Aorta (tissue), 5 donors: ENCODE measurements at regions not wholly inside any gene's neighbourhood (a gene's known extent, or its start where the extent isn't known, plus 50 kb on each side); places are given as distances from the start of the nearest gene placed in this dataset.

Source experiments
- ATAC-seq: fragments of 200-7000 bp; cut with Tn5 transposase; one replicate; pipeline ENCODE4 v1.9.1; 2022; ENCODE audit warnings: moderate library complexity; ENCODE audit not compliant: low FRiP score
- DNase-seq, 2 donors: peaks; one replicate each; pipeline ENCODE4 v3.0.0-alpha.2; 2020
- H3K27ac ChIP-seq, 2 donors: one replicate each; pipeline ENCODE4 v1.5.1; 2013; ENCODE audit warnings: low read length in 2 of 2, mild to moderate bottlenecking in 2 of 2, moderate library complexity in 2 of 2, control low read depth in 1 of 2, inconsistent platforms in 1 of 2, low read depth in 1 of 2
- H3K27me3 ChIP-seq, 2 donors: one replicate each; pipeline ENCODE4 v1.6.1; 2013; ENCODE audit warnings: control low read depth in 1 of 2, low read length in 1 of 2, mild to moderate bottlenecking in 1 of 2, moderate library complexity in 1 of 2; ENCODE audit not compliant: insufficient read depth in 2 of 2, control insufficient read depth in 1 of 2
- H3K36me3 ChIP-seq, 2 donors: one replicate each; pipeline ENCODE4 v1.6.1; 2013; ENCODE audit warnings: control low read depth in 1 of 2, low read length in 1 of 2, mild to moderate bottlenecking in 1 of 2; ENCODE audit not compliant: insufficient read depth in 2 of 2, control insufficient read depth in 1 of 2
- H3K4me1 ChIP-seq, 2 donors: one replicate each; pipeline ENCODE4 v1.6.1; 2013; ENCODE audit warnings: low read length in 2 of 2, control low read depth in 1 of 2, mild to moderate bottlenecking in 1 of 2, moderate library complexity in 1 of 2; ENCODE audit not compliant: insufficient read depth in 2 of 2, control insufficient read depth in 1 of 2
- H3K4me3 ChIP-seq, 2 donors: one replicate each; pipeline ENCODE4 v1.5.1; 2013; ENCODE audit warnings: low read length in 2 of 2, control low read depth in 1 of 2, mild to moderate bottlenecking in 1 of 2
- H3K9me3 ChIP-seq: one replicate; pipeline ENCODE4 v1.6.1; 2013; ENCODE audit warnings: mild to moderate bottlenecking, low read length; ENCODE audit not compliant: control insufficient read depth
- WGBS, 2 donors: extraction: QIAGEN DNeasy Blood & Tissue Kit; methylation state at CpG; one replicate each; pipeline ENCODE4 v1.1.7; 2013; 5-methylcytosine and 5-hydroxymethylcytosine counted together
- intact Hi-C, 2 donors: fragments of 100-400 bp; cut with DNase I; formaldehyde crosslinking; loops; one replicate each; pipeline versions ENCODE4 v1.14.2 to v1.15.0; 2022
- donor health status: healthy with polysubstance abuse.
- donor health status: Bipolar disorder and iron deficiency.
- donor health status: DM: no; HTN: no; CAD: no.
- donor health status: DM: no; HTN: no; CAD: no.
- donor health status: DM: yes; HTN: yes; CAD: no.

DNA sequence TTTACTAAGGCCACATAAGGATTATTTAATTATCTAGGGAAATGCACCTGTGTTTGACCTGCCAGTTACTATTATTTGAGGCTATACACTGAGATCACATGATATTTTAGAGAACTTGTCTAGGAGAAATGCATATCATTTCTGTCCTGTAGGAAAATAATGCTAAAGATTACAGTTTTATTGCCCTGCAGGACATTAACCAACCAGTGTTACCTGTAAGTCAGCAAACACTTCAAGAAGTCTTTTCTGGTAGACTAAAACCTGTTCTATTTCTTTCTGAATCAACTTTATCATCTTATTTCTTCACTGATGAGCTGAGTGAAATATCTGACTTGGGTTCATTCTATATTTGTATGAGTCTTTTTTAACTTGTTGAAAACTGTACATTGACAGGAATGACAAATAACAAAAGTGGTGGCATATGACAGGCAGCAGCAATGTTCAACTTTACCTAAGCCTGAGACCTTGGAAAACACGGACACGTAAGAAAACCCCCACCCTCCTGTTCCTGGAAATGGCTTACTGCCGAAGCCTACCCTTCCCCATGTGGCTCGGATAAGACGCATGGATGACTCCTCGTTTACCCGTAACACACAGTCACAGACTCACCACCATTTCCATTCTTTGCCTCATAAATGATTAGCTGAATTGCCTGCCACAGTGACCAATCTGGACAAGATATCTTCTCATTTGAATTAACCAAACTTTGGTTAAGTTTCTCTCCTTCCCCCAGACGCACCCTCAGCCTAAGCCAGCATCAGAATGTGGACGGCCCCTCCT lies 118.0 kb upstream of the CD93 start:
- H3K36me3 ChIP-seq: no peaks in the 10 kb centered on the region
- DNase-seq: no peak
- H3K4me3 ChIP-seq: no peak overlapping the region
- no peaks in the 10 kb centered on the region for H3K9me3 ChIP-seq
- 97 to 98% methylated on average over 9 of the region's 9 CpGs for WGBS, 2 donors
- peaks cover 3 to 5% of the 10 kb centered on the region in 2 donors for H3K4me1 ChIP-seq
- no peak overlapping the region for H3K27ac ChIP-seq
- intact Hi-C loops: no loop called here
- no peak for ATAC-seq
- no peaks in the 10 kb centered on the region for H3K27me3 ChIP-seq

DNA sequence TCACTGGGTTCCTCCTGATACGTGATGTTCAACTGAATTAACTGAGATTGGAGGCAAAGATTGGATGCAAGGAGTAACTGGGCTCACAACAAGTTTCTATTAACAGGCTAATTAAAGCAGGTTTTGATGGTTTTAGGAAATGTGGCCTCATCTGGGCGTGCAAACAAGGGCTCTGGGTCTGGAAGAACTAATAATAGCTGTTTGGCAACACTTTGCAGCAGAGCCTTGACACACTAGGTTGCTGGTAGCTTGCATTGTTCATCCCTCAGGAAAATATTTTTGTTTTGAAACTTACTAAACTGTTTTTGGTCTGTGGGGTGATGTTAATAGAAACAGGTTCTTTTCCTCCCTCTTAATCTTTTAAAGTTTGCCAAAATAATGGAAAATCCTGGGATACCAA lies 117.2 kb upstream of the CD93 start:
- DNase-seq (no peak), ATAC-seq (no peak)
- H3K4me3 ChIP-seq: no peak overlapping the region
- H3K9me3 ChIP-seq: no peaks in the 10 kb centered on the region
- no peaks in the 10 kb centered on the region for H3K27me3 ChIP-seq
- H3K36me3 ChIP-seq: no peaks in the 10 kb centered on the region
- intact Hi-C loops: no loop called here
- no peak overlapping the region for H3K27ac ChIP-seq
- WGBS, 2 donors: 20 to 21% methylated on average over 2 of the region's 2 CpGs
- peaks cover 3 to 5% of the 10 kb centered on the region in 2 donors for H3K4me1 ChIP-seq

DNA sequence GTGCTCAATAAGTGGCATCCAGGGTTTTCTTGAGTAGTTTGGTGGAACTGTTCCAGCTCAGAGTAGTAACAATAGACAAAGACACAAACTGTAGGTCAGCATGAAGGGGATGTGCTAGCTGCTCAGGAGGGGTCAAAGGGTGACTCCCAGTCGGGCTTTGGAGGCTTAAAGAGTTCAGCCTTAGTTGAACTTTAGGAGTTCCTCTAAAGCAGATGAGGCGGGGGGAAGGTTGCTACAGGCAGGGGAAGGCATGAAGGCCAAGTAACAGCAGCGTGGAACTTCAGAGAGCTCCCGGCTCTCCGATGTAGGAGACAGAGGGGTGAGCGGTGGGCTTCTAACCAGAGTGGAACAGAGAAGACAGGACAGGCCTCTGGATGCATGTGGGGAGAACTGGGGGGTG lies 115.5 kb upstream of the CD93 start:
- no peak for ATAC-seq
- DNase-seq: no peak
- intact Hi-C loops: no loop called here
- Histone ChIP-seq H3K36me3 (no peaks in the 10 kb centered on the region), H3K27me3 (no peaks in the 10 kb centered on the region), H3K4me1 (peaks cover 3 to 5% of the 10 kb centered on the region in 2 donors), H3K9me3 (no peaks in the 10 kb centered on the region), H3K4me3 (no peak overlapping the region), H3K27ac (no peak overlapping the region)
- WGBS, 2 donors: 96 to 97% methylated on average over 6 of the region's 6 CpGs

DNA sequence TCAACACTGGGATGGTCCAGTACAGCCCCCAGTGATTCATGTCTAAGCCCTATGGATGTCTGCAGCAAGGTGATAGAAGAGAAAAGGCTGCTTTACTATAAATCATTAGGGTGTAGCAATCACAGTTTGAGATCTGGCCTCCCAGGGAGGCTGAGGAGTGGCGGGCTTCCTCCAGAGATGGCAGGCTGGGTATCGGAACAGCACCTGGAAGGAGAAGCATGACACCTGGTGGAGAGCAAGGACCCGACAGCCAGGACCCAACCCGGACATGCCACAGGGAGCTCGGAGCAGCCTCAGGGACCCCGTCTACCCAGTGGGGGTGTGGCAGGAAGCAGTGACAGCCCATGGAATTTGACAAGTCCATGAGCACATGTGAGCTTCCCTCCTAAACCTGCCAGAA lies 114.8 kb upstream of the CD93 start:
- no peaks in the 10 kb centered on the region for H3K27me3 ChIP-seq
- H3K4me3 ChIP-seq: no peak overlapping the region
- H3K27ac ChIP-seq: no peak overlapping the region
- no peaks in the 10 kb centered on the region for H3K9me3 ChIP-seq
- H3K4me1 ChIP-seq: peaks cover 2 to 5% of the 10 kb centered on the region in 2 donors
- H3K36me3 ChIP-seq: no peaks in the 10 kb centered on the region
- intact Hi-C loops: no loop called here
- ATAC-seq (no peak), DNase-seq (peak in 1 of 2 donors; percentile 53)
- 59 to 68% methylated on average over 6 of the region's 6 CpGs for WGBS, 2 donors

DNA sequence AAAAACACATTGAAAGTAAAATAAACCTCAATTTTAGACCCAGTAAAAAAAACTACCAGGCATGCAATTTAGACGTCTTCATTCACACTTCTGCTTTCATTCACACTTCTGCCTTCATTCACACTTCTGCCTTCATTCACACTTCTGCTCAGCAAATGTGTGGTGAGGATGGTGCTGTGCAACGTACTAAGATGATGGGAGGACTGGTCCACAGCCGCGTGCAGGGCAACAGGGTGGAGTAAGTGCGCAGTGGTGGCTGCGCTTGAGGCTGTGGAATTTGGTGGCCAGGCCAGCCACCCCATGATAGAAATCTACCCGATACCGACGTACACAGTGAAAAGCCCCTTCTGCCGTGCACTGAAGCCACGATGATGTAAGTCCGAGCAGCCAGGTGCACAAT lies 114.3 kb upstream of the CD93 start:
- H3K27ac ChIP-seq: no peak overlapping the region
- H3K4me1 ChIP-seq: peaks cover 0 to 5% of the 10 kb centered on the region in 2 donors
- no peak for DNase-seq
- intact Hi-C loops: no loop called here
- no peak for ATAC-seq
- no peaks in the 10 kb centered on the region for H3K36me3 ChIP-seq
- no peak overlapping the region for H3K4me3 ChIP-seq
- WGBS, 2 donors: 90 to 92% methylated on average over 12 of the region's 12 CpGs
- H3K9me3 ChIP-seq: no peaks in the 10 kb centered on the region
- H3K27me3 ChIP-seq: no peaks in the 10 kb centered on the region

DNA sequence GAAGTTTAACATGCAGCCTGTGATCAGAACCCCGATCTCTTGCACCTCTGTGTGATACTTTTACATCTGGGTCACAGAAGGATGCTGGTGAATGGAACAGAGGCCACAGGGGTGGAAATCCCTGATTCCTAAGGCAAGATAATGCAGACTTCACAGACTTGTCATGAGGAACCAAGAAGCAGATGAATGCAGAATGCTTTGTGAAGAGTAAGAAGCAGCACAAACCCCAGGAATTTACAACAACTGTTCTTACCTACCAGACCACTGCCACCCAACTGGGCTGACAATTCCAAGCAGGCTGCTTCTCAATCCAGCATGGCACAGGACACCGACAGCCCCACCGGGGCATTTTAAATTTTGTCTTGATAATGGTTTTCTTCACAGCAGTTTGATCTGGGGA lies 113.2 kb upstream of the CD93 start:
- DNase-seq (no peak), ATAC-seq (no peak)
- WGBS, 2 donors: 97 to 99% methylated on average over 3 of the region's 3 CpGs
- intact Hi-C loops: no loop called here
- Histone ChIP-seq H3K27ac (no peak overlapping the region), H3K27me3 (no peaks in the 10 kb centered on the region), H3K36me3 (no peaks in the 10 kb centered on the region), H3K4me3 (no peak overlapping the region), H3K4me1 (peaks cover 0 to 5% of the 10 kb centered on the region in 2 donors), H3K9me3 (no peaks in the 10 kb centered on the region)

DNA sequence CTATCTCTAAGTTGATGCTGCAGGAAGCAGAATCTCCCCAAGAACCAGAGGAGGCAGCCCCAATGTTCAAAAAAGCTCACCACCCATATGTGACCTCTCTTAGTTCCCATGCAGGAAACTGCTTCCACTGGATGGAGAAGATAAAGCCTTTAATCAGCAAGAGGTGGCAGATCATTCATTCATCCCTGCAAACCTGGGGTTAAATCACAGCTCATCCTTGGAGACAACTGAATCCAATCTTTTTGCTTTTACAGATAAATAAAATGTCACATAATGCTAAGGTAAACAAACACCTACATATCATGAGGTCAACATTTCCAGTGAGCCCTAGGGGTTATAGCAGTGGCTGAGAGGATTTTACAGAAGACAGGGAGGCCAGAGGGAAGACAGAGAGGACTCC lies 112.7 kb upstream of the CD93 start:
- no peaks in the 10 kb centered on the region for H3K36me3 ChIP-seq
- H3K9me3 ChIP-seq: no peaks in the 10 kb centered on the region
- no peak for DNase-seq
- H3K27ac ChIP-seq: no peak overlapping the region
- intact Hi-C loops: no loop called here
- no peak overlapping the region for H3K4me3 ChIP-seq
- H3K27me3 ChIP-seq: no peaks in the 10 kb centered on the region
- ATAC-seq: no peak
- peaks cover 0 to 5% of the 10 kb centered on the region in 2 donors for H3K4me1 ChIP-seq

DNA sequence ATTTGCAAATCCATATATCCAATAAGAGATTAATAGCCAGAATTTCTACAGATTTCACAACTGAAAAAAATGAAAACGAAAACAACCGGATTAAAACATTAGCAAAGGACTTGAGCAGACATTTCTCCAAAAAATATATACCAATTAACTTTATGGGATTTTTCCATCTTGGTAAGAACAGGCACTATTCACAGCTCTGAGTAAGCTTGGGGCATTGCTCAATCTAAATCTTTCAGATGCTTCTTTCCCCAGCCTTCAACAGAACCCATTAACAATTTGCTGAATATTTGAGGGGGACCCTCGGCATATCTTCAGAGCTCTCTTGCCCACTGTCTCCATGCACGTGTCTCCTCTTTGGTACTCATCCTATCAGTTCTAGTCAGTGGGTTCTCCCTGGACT lies 111.7 kb upstream of the CD93 start:
- 80 to 86% methylated on average over 4 of the region's 4 CpGs for WGBS, 2 donors
- intact Hi-C loops: no loop called here
- Histone ChIP-seq H3K36me3 (no peaks in the 10 kb centered on the region), H3K4me1 (peaks cover 0 to 1% of the 10 kb centered on the region in 2 donors), H3K27me3 (no peaks in the 10 kb centered on the region), H3K27ac (no peak overlapping the region), H3K9me3 (no peaks in the 10 kb centered on the region), H3K4me3 (no peak overlapping the region)
- DNase-seq: no peak
- no peak for ATAC-seq

DNA sequence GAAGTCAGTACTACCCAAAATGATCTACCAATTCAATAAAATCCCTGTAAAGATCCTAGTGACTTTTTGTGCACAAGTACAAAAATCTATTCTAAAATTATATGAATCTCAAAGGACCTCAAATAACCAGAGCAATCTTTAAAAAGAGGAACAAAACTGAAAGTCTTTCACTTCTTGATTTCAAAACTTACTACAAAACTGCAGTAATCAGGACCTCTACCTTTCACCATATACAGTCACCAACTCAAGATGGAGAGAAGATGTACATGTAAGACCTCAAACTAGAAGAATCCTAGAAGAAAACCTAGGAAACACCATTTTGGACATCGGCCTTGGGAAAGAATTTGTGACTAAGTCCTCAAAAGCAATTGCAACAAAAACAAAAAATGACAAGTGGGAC lies 109.5 kb upstream of the CD93 start:
- Histone ChIP-seq H3K36me3 (no peaks in the 10 kb centered on the region), H3K9me3 (no peaks in the 10 kb centered on the region), H3K4me1 (no peaks in the 10 kb centered on the region), H3K27me3 (no peaks in the 10 kb centered on the region), H3K27ac (no peak overlapping the region), H3K4me3 (no peak overlapping the region)
- ATAC-seq (no peak), DNase-seq (no peak)
- WGBS, 2 donors: 79 to 87% methylated on average over 1 of the region's 1 CpG
- intact Hi-C loops: no loop called here
